HAP-1 (cell line): ENCODE measurements at regions not wholly inside any gene's neighbourhood (a gene's known extent, or its start where the extent isn't known, plus 50 kb on each side); places are given as distances from the start of the nearest gene placed in this dataset.

Experiments used
- DNase-seq, 2 experiments: peaks; one replicate each; pipeline ENCODE4 v3.0.0-alpha.2; 2016 to 2020; ENCODE audit warnings: low spot score in 2 of 2
- H3K27me3 ChIP-seq: fragments of 250-450 bp; sonication (Bioruptor Pico); 2 replicates; pipeline ENCODE4 v1.5.1; 2020; ENCODE audit warnings: low read depth, mild to moderate bottlenecking, moderate library complexity
- H3K36me3 ChIP-seq: fragments of 250-450 bp; sonication (Bioruptor Pico); replicated peaks from 2 replicates; pipeline ENCODE4 v1.5.1; 2020; ENCODE audit warnings: mild to moderate bottlenecking
- H3K4me1 ChIP-seq: fragments of 250-450 bp; sonication (Bioruptor Pico); 2 replicates; pipeline ENCODE4 v1.5.1; 2020; ENCODE audit warnings: mild to moderate bottlenecking
- H3K4me3 ChIP-seq: fragments of 250-450 bp; sonication (Bioruptor Pico); 2 replicates; pipeline ENCODE4 v1.5.1; 2020; ENCODE audit warnings: mild to moderate bottlenecking, moderate library complexity
- H3K9me3 ChIP-seq: fragments of 250-450 bp; sonication (Bioruptor Pico); 2 replicates; pipeline ENCODE4 v1.5.1; 2020; ENCODE audit warnings: mild to moderate bottlenecking, moderate library complexity
- in situ Hi-C: fragments of 300-500 bp; cut with MboI; formaldehyde crosslinking; loops from 3 replicates; pipeline ENCODE4 v1.14.3; 2020; ENCODE audit warnings: low sequenced_read_pairs, inconsistent platforms, mixed read lengths

DNA sequence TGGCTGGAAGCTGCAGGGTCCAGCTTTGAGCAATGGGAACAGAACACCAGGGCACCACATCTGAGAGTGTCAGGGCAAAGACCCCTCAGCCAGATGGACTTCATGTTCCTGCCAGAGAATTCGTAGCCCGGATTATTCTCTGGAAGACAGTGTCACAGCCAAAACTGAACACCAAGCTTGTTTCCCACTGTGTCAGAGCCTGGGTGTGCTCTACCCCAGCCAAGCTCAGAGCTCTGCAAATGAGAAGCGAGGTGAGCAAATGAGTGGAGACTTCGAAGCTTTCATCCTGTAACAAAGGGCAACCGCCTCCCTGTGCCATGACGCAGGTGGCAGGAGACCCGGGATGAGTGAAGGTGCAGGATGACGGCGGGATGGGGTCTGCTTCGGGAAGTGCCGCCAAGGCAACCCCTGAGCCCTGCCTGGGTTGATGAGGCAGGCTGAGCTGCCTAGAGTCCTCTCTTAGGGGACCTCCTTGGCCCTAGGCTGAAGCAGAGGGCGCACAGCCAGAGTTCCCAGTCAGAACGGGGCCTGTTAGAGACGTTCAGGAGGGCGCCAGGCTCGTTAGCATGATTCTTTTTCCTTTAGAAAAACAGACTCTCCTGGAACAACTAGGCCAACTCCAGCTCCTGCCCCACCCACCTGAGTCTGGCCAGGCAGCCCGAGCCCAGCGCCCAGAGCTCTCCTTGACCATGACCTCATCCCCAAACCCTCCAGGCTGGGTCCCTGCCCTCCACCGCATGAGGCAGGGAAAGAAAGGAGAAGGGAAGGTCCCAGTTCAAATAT is 187.7 kb downstream of the SOD2 start:
- in situ Hi-C loops = no loop called here
- Histone ChIP-seq H3K4me1 (no peaks in the 10 kb centered on the region), H3K9me3 (no peaks in the 10 kb centered on the region), H3K36me3 (no peaks in the 10 kb centered on the region), H3K27me3 (no peaks in the 10 kb centered on the region), H3K4me3 (no peak overlapping the region)
- no peak for DNase-seq

DNA sequence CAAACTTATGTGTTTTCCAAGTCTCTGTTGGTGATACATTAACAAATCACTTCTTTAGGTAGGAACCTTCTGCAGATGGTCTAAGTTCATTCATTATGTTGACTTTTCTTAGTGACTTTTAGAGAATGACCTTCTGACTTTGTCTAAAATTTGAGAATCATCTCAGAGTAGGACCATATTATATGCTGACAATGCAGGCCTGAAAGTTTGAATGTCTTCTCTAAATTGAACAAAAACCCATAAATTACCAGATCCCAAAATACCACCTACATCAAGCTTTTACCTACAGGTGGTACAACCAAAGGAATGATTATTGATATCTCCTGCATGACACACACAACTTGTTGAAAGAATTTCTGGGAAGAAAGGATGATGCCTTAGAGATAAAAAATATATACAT is 191.5 kb downstream of the SOD2 start:
- DNase-seq = no peak
- no peaks in the 10 kb centered on the region for H3K9me3 ChIP-seq
- H3K36me3 ChIP-seq = no peaks in the 10 kb centered on the region
- in situ Hi-C loops = no loop called here
- no peaks in the 10 kb centered on the region for H3K27me3 ChIP-seq
- no peaks in the 10 kb centered on the region for H3K4me1 ChIP-seq
- no peak overlapping the region for H3K4me3 ChIP-seq

DNA sequence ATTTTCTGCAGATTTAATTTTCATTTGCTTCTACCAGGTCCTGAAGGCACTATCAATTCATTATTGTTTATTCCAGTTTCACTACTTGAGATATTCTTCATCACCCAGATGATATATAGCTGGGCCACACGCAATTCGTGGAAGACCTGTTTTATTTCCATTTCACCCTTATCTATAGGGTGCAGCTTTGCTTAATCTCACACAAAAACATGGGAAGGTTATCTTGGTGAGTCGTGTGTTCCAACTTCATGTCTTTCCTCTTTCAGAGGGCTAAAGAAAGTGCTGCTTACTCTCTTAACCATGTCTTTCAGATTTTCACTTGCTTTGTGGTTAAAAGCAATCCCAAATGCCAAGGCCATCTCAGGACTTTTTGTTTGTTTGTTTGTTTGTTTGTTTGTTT is 194.0 kb downstream of the SOD2 start:
- no peaks in the 10 kb centered on the region for H3K9me3 ChIP-seq
- DNase-seq = no peak
- H3K4me3 ChIP-seq = no peak overlapping the region
- in situ Hi-C loops = no loop called here
- H3K27me3 ChIP-seq = no peaks in the 10 kb centered on the region
- no peaks in the 10 kb centered on the region for H3K4me1 ChIP-seq
- no peaks in the 10 kb centered on the region for H3K36me3 ChIP-seq

DNA sequence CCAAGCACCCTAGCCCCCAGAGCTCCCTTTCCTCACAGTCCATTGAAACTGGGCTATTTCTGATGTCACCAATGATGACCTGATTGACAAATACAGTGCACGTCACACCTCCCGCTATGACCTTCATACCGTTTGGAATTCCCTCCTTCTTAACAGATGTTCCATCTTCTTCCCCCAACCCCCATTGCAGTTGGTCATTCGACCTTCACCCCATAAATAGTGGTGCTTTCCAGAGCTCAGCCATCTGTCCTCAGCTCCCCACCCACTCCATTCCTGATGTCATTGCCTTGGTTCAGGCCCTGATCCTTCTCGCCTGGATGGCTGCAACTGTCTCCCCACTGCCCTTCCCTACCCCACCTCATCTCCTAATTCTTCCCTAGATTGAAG is 198.5 kb downstream of the SOD2 start:
- no peak overlapping the region for H3K4me3 ChIP-seq
- no peaks in the 10 kb centered on the region for H3K4me1 ChIP-seq
- no peak for DNase-seq
- no peaks in the 10 kb centered on the region for H3K9me3 ChIP-seq
- H3K27me3 ChIP-seq = no peaks in the 10 kb centered on the region
- in situ Hi-C loops = no loop called here
- H3K36me3 ChIP-seq = no peaks in the 10 kb centered on the region

- no peak for DNase-seq
- Histone ChIP-seq H3K4me1 (no peaks in the 10 kb centered on the region), H3K36me3 (no peaks in the 10 kb centered on the region), H3K4me3 (no peak overlapping the region), H3K27me3 (no peaks in the 10 kb centered on the region), H3K9me3 (no peaks in the 10 kb centered on the region)
- in situ Hi-C loops = no loop called here
Observed at GRCh38 chr6:159493898-159494585, 199.0 kb downstream of the SOD2 start.

DNA sequence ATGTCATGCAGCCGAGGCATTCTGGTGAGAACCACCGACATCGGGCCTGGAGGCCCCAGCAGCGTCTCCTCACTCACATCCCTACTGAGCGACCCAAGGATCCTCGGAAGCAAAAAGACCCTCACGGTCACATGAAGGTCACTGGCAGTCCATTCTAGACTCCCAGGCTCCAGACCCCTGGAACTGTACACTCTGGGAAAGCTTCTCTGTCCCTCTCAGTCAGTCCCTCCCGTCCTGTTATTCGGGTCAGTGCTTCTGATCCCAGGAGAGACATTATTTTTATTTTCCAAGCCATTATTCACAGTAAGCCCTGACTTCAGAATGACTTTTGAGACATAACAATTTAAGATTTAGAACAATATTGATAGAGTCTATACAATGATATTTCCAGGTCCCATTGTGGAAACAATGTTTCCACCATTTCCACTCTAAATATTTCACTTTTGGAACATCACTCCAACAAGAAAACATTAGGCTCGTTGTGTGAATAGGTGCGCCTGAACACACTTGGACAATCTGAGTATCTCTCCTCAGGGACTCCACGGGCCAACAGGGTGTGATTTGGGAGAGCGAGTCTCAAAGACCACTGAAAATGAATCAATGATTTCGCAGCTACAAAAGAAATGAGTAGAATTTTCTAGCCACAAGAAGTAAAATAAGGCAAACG is 199.7 kb downstream of the SOD2 start:
- in situ Hi-C loops = no loop called here

GRCh38 chr6:159490298-159490937 is 202.6 kb downstream of the SOD2 start:
- DNase-seq = no peak
- Histone ChIP-seq H3K36me3 (no peaks in the 10 kb centered on the region), H3K4me3 (no peak overlapping the region), H3K27me3 (no peaks in the 10 kb centered on the region), H3K9me3 (no peaks in the 10 kb centered on the region), H3K4me1 (no peaks in the 10 kb centered on the region)
- in situ Hi-C loops = no loop called here

More for the DNA sequence above, 199.7 kb downstream of the SOD2 start:
- Histone ChIP-seq H3K4me3 (no peak overlapping the region), H3K36me3 (no peaks in the 10 kb centered on the region), H3K4me1 (no peaks in the 10 kb centered on the region), H3K9me3 (no peaks in the 10 kb centered on the region), H3K27me3 (no peaks in the 10 kb centered on the region)
- no peak for DNase-seq

GRCh38 chr6:159487636-159488035 is 205.4 kb downstream of the SOD2 start:
- Histone ChIP-seq H3K4me3 (no peak overlapping the region), H3K9me3 (no peaks in the 10 kb centered on the region), H3K4me1 (no peaks in the 10 kb centered on the region), H3K27me3 (no peaks in the 10 kb centered on the region; the same call in 1 of the 2 replicates), H3K36me3 (no peaks in the 10 kb centered on the region)
- DNase-seq = no peak
- in situ Hi-C loops = no loop called here

DNA sequence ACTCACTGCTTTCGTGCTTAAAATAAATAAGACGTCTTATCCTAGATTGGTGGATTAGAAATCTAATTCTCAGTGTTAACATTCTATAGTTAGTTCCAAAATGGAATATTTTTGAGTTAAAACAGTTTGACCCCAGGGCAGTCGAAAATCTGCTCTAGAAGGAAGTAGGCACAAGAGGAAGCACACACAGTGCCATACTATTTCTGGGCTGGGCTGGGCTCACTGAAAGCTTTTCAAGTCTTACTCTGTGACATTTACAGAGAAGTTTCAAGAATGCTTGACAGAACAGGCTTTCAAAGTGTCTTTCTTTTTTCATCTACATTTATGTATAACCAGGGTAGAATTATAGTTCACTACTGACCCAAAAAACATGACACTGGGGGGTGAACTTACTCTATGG is 209.8 kb downstream of the SOD2 start:
- Histone ChIP-seq H3K36me3 (no peaks in the 10 kb centered on the region), H3K4me3 (no peak overlapping the region), H3K9me3 (no peaks in the 10 kb centered on the region), H3K4me1 (no peaks in the 10 kb centered on the region), H3K27me3 (peaks cover 4% of the 10 kb centered on the region; the same call in 1 of the 2 replicates)
- in situ Hi-C loops = no loop called here
- DNase-seq = no peak

DNA sequence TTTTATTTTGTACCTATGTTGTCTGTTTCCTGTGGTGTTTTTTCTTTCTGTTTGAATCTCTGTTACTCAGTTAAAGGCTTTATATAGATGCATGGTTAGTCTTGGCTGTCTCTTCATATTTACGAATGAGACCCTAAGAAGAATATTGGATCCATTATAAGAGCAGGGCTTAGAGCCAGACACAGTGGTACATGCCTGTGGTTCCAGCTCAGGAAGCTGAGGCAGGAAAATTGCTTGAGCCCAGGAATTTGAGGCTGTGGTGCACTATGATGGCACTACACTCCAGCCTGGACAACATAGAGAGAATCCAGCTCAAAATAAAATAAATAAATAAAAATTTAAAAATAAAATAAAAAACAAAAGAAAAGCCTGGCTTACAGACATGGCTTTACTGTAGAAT is 211.1 kb downstream of the SOD2 start:
- Histone ChIP-seq H3K4me3 (no peak overlapping the region), H3K36me3 (no peaks in the 10 kb centered on the region), H3K4me1 (no peaks in the 10 kb centered on the region), H3K27me3 (peaks cover 4% of the 10 kb centered on the region; the same call in 1 of the 2 replicates), H3K9me3 (no peaks in the 10 kb centered on the region)
- DNase-seq = no peak
- in situ Hi-C loops = no loop called here

GRCh38 chr6:159480471-159480870 is 212.6 kb downstream of the SOD2 start:
- DNase-seq = no peak
- Histone ChIP-seq H3K4me1 (no peaks in the 10 kb centered on the region), H3K36me3 (no peaks in the 10 kb centered on the region), H3K4me3 (no peak overlapping the region), H3K9me3 (no peaks in the 10 kb centered on the region), H3K27me3 (peaks cover 4% of the 10 kb centered on the region; the same call in 1 of the 2 replicates)
- in situ Hi-C loops = no loop called here

GRCh38 chr6:159479146-159479545 is 213.9 kb downstream of the SOD2 start:
- Histone ChIP-seq H3K9me3 (no peaks in the 10 kb centered on the region), H3K27me3 (peaks cover 4% of the 10 kb centered on the region; the same call in 1 of the 2 replicates), H3K4me3 (no peak overlapping the region), H3K36me3 (no peaks in the 10 kb centered on the region), H3K4me1 (no peaks in the 10 kb centered on the region)
- in situ Hi-C loops = no loop called here
- DNase-seq = no peak

DNA sequence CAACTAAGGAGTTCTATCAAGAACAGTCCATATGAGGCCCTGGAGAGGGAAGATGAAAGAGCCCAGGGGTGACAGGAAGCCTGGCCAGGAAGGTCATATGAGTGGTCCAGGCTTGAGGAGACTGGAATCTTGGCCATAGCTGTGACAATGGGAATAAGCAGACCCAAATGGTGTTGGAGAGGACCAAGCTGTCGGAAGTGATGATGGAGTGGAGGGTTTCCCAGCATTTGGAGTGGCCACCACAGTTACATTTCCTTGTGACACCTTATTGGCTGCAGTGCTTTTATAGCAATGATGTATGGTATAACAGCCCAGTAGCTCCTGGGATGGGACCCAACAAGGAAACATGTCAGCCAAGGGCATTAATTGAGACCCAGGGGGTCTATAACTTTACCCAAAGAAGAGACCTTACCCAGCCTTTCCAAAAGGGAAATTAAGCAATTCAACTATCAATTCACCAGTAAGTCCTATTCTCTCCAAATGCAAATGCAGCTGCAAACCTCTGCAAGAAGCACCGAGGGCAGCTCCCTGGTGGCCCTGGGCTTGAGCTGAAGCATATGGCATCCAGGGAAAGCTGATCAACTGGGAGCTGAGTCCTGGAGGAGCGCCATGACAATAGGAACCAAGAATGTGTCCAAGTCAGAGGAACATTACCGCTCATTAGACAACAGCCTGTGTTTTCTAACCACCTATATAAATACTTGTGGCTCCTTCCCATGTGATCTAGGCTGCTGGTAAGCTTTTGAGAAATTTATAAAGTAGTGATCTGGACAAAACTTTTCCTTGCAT is 219.4 kb downstream of the SOD2 start:
- DNase-seq = no peak
- Histone ChIP-seq H3K36me3 (no peaks in the 10 kb centered on the region), H3K9me3 (no peaks in the 10 kb centered on the region), H3K27me3 (no peaks in the 10 kb centered on the region), H3K4me3 (no peak overlapping the region), H3K4me1 (no peaks in the 10 kb centered on the region)
- in situ Hi-C loops = no loop called here
